ENCODE measurements at regions not wholly inside any gene's neighbourhood (a gene's known extent, or its start where the extent isn't known, plus 50 kb on each side); places are given as distances from the start of the nearest gene placed in this dataset.
"Not testable (repeated sequence)": the region's sequence is repeated elsewhere in the genome, so short reads cannot be mapped to it uniquely, and the experiment has no call there.

GRCh38 chr6:27195547-27195946, 52.0 kb upstream of the PRSS16 start:
- H3K4me1 ChIP-seq (ENCODE audit: control insufficient read depth in 1 of 2, insufficient read depth in 2 of 2, low read length in 2 of 2); DNase-seq; H3K9ac ChIP-seq (ENCODE audit: insufficient read depth, low read length, poor library complexity, severe bottlenecking); H3K36me3 ChIP-seq (replicated peaks in 1 of 2; ENCODE audit: control insufficient read depth in 1 of 2, insufficient read depth in 2 of 2, low read length in 2 of 2); H3K4me2 ChIP-seq (replicated peaks; ENCODE audit: extremely low read depth, low read length, poor library complexity, severe bottlenecking); H3K36me3 Mint-ChIP-seq; H3K27ac Mint-ChIP-seq; H3K4me3 Mint-ChIP-seq; H3K9me3 ChIP-seq (replicated peaks in 1 of 2; ENCODE audit: control insufficient read depth in 1 of 2, insufficient read depth in 1 of 2, low read length in 2 of 2); H2AFZ ChIP-seq (ENCODE audit: insufficient read depth, low read depth, low read length, poor library complexity, severe bottlenecking); H3K4me3 ChIP-seq (replicated peaks in 1 of 3; ENCODE audit: low read depth in 2 of 3, low read length in 3 of 3); H3K27ac ChIP-seq (ENCODE audit: low read depth in 1 of 2, low read length in 2 of 2); H3K79me2 ChIP-seq (ENCODE audit: insufficient read depth, low read length); H4K20me1 ChIP-seq (ENCODE audit: insufficient read depth, low read length); intact Hi-C loops (cut with micrococcal nuclease); H3K27me3 ChIP-seq (ENCODE audit: control insufficient read depth in 2 of 2, insufficient read depth in 2 of 2, low read length in 2 of 2); H3K4me1 Mint-ChIP-seq: not testable (repeated sequence)
- peaks cover 7 to 14% (median 14%) of the 10 kb centered on the region in 3 donors for H3K27me3 Mint-ChIP-seq (ENCODE audit: low read depth in 3 of 3)
- no CpG with 5 or more reads among the region's 3 CpGs for WGBS (ENCODE audit: insufficient coverage)
- H3K9me3 Mint-ChIP-seq = peaks cover 0 to 16% (median 10%) of the 10 kb centered on the region in 7 donors

Small RNAs in the stretch of these regions (small RNA-seq; reads per million reads assigned to genes)
- gene MIR3143 (ENCODE audit: insufficient read length, low read depth) (2.1 reads per million), gene RNU2-62P (ENCODE audit: insufficient read length, low read depth) (115 reads per million, percentile 96 among the genes with 10 or more reads in this experiment)
